SK-N-SH (cell line): ENCODE measurements at regions not wholly inside any gene's neighbourhood (a gene's known extent, or its start where the extent isn't known, plus 50 kb on each side); places are given as distances from the start of the nearest gene placed in this dataset.

Source experiments
- CTCF ChIA-PET: fragments of 300-600, 350-600 bp; formaldehyde crosslinking; extraction: SDS; loops from one replicate; lab custom pipeline; 2021; lab: Yijun Ruan, JAX
- POLR2A ChIA-PET: fragments of 350-600 bp; sonication (Branson Sonifier 250); formaldehyde crosslinking; extraction: SDS; loops from one replicate; lab custom pipeline; 2020; ENCODE audit warnings: antibody characterized with exemption, inconsistent platforms; lab: Yijun Ruan, JAX
- DNase-seq: peaks from one replicate; pipeline ENCODE4 v3.0.0; 2012
- H2AFZ ChIP-seq: fragments of 200-600 bp; sonication (generic); 2 replicates; pipeline ENCODE4 v1.8.1; 2016; ENCODE audit warnings: antibody characterized with exemption, mild to moderate bottlenecking, low read depth
- H3F3A ChIP-seq: fragments of 200-600 bp; sonication (generic); replicated peaks from 2 replicates; pipeline ENCODE3; 2016; ENCODE audit warnings: antibody characterized with exemption, mild to moderate bottlenecking; ENCODE audit not compliant: insufficient read depth
- H3K27ac ChIP-seq, 2 experiments: fragments of 200-500 bp in 1 of 2; fragments of 200-600 bp in 1 of 2; sonication (Bioruptor generic) in 1 of 2; sonication (generic), shearing (Covaris generic) in 1 of 2; 2 replicates each; pipeline versions ENCODE4 v1.5.1 to v1.6.1; 2014 to 2016; ENCODE audit warnings: low read depth in 2 of 2, inconsistent platforms in 1 of 2, low read length in 1 of 2, mild to moderate bottlenecking in 1 of 2, mixed read lengths in 1 of 2
- H3K27me3 ChIP-seq: fragments of 200-600 bp; sonication (generic), shearing (Covaris generic); 2 replicates; pipeline ENCODE4 v1.6.1; 2016; ENCODE audit warnings: mixed run types; ENCODE audit not compliant: insufficient read depth
- H3K36me3 ChIP-seq, 2 experiments: fragments of 200-500 bp in 1 of 2; fragments of 200-600 bp in 1 of 2; sonication (Bioruptor generic) in 1 of 2; sonication (generic) in 1 of 2; replicated peaks in 1 of 2; 2 replicates each; pipeline versions ENCODE3 to v1.5.1; 2014 to 2016; ENCODE audit warnings: low read length in 1 of 2, mild to moderate bottlenecking in 1 of 2; ENCODE audit not compliant: insufficient read depth in 2 of 2, control insufficient read depth in 1 of 2
- H3K4me1 ChIP-seq, 2 experiments: fragments of 200-500 bp in 1 of 2; fragments of 200-600 bp in 1 of 2; sonication (Bioruptor generic) in 1 of 2; sonication (generic), shearing (Covaris generic) in 1 of 2; 2 replicates each; pipeline versions ENCODE4 v1.5.1 to v1.6.1; 2014 to 2016; ENCODE audit warnings: low read depth in 1 of 2, low read length in 1 of 2, mixed run types in 1 of 2; ENCODE audit not compliant: insufficient read depth in 2 of 2, control insufficient read depth in 1 of 2
- H3K4me2 ChIP-seq: fragments of 200-600 bp; sonication (generic), shearing (Covaris generic); 2 replicates; pipeline ENCODE4 v1.6.1; 2017; ENCODE audit warnings: mixed run types
- H3K4me3 ChIP-seq, 2 experiments: fragments of 200-500 bp in 1 of 2; fragments of 200-600 bp in 1 of 2; sonication (Bioruptor generic) in 1 of 2; sonication (generic), shearing (Covaris generic) in 1 of 2; 2 replicates each; pipeline versions ENCODE4 v1.5.1 to v1.8.1; 2014 to 2016; ENCODE audit warnings: low read depth in 2 of 2, inconsistent platforms in 1 of 2, low read length in 1 of 2, mild to moderate bottlenecking in 1 of 2, mixed read lengths in 1 of 2, moderate library complexity in 1 of 2
- H3K79me2 ChIP-seq: fragments of 200-600 bp; sonication (generic); 2 replicates; pipeline ENCODE4 v1.8.1; 2017; ENCODE audit warnings: mild to moderate bottlenecking; ENCODE audit not compliant: insufficient read depth
- H3K9ac ChIP-seq: fragments of 200-600 bp; sonication (generic); 2 replicates; pipeline ENCODE4 v1.6.1; 2017; ENCODE audit warnings: mixed run types
- H3K9me2 ChIP-seq: fragments of 200-600 bp; sonication (generic); 2 replicates; pipeline ENCODE4 v1.6.1; 2017; ENCODE audit warnings: mixed run types
- H3K9me3 ChIP-seq: fragments of 200-600 bp; sonication (generic); 2 replicates; pipeline ENCODE4 v1.6.1; 2017; ENCODE audit warnings: mixed run types, mild to moderate bottlenecking, moderate library complexity
- H4K20me1 ChIP-seq: fragments of 200-600 bp; sonication (generic); 2 replicates; pipeline ENCODE4 v1.6.1; 2017; ENCODE audit warnings: mild to moderate bottlenecking, mixed run types; ENCODE audit not compliant: insufficient read depth
- EP300 ChIP-seq, 2 experiments: IDR thresholded peaks; 2 replicates each; pipeline versions ENCODE4 v1.4.0 to v1.6.1; 2012; ENCODE audit warnings: borderline replicate concordance in 1 of 2, low read depth in 1 of 2, low read length in 1 of 2
- FOXJ3 ChIP-seq: sonication (generic); formaldehyde crosslinking; IDR thresholded peaks from 2 replicates; pipeline ENCODE4 v1.5.1; 2020; ENCODE audit warnings: mild to moderate bottlenecking, missing genetic modification reagents
- FOXM1 ChIP-seq: IDR thresholded peaks from 2 replicates; pipeline ENCODE4 v1.4.0; 2012; ENCODE audit warnings: low read depth, mild to moderate bottlenecking
- GABPA ChIP-seq: IDR thresholded peaks from 2 replicates; pipeline ENCODE4 v1.4.0; 2012; ENCODE audit warnings: low read depth, mild to moderate bottlenecking
- MXI1 ChIP-seq: IDR thresholded peaks from 2 replicates; pipeline ENCODE4 v1.6.1; 2012; ENCODE audit warnings: mild to moderate bottlenecking, low read depth, low read length, improper control_type of control experiment
- NRF1 ChIP-seq: IDR thresholded peaks from 2 replicates; pipeline ENCODE4 v1.6.1; 2012; ENCODE audit warnings: low read depth, mild to moderate bottlenecking, low read length
- POLR2AphosphoS5 ChIP-seq: IDR thresholded peaks from 2 replicates; pipeline ENCODE4 v1.6.1; 2012; ENCODE audit warnings: low read depth, low read length
- RCOR1 ChIP-seq: fragments of 150-350 bp; IDR thresholded peaks from 2 replicates; pipeline ENCODE4 v1.6.1; 2017; ENCODE audit warnings: antibody characterized with exemption, low read length
- SIN3A ChIP-seq: IDR thresholded peaks from 2 replicates; pipeline ENCODE4 v1.6.1; 2012; ENCODE audit warnings: low read depth, mild to moderate bottlenecking, low read length, moderate library complexity, borderline replicate concordance
- SMC3 ChIP-seq: IDR thresholded peaks from 2 replicates; pipeline ENCODE4 v1.6.1; 2012; ENCODE audit warnings: low read depth, low read length, improper control_type of control experiment
- TAF1 ChIP-seq: IDR thresholded peaks from 2 replicates; pipeline ENCODE4 v1.6.1; 2012; ENCODE audit warnings: low read depth, mild to moderate bottlenecking, low read length, moderate library complexity, borderline replicate concordance
- TEAD4 ChIP-seq: IDR thresholded peaks from 2 replicates; pipeline ENCODE4 v1.4.0; 2012; ENCODE audit warnings: mild to moderate bottlenecking, borderline replicate concordance; ENCODE audit not compliant: insufficient read depth
- WGBS: methylation state at CpG from one replicate; pipeline ENCODE4 v1.1.6; 2017; ENCODE audit warnings: low lambda C conversion rate; 5-methylcytosine and 5-hydroxymethylcytosine counted together
- TF ChIP-seq, protein P1 (sequence below): IDR thresholded peaks from 2 replicates; pipeline ENCODE4 v1.6.1; 2012; ENCODE audit warnings: mild to moderate bottlenecking, low read depth, low read length, moderate library complexity
- TF ChIP-seq, protein P2 (sequence below): IDR thresholded peaks from 2 replicates; pipeline ENCODE4 v1.4.0; 2012; ENCODE audit warnings: low read depth
- TF ChIP-seq, protein P3 (sequence below): IDR thresholded peaks from 2 replicates; pipeline ENCODE4; 2012
- TF ChIP-seq, protein P4 (sequence below): IDR thresholded peaks from 2 replicates; pipeline ENCODE4 v1.4.0; 2012; ENCODE audit warnings: low read depth, borderline replicate concordance
- TF ChIP-seq, protein P5 (sequence below): fragments of 150-350 bp; IDR thresholded peaks from 2 replicates; pipeline ENCODE4 v1.6.1; 2016; ENCODE audit warnings: mild to moderate bottlenecking, low read depth, low read length

DNA sequence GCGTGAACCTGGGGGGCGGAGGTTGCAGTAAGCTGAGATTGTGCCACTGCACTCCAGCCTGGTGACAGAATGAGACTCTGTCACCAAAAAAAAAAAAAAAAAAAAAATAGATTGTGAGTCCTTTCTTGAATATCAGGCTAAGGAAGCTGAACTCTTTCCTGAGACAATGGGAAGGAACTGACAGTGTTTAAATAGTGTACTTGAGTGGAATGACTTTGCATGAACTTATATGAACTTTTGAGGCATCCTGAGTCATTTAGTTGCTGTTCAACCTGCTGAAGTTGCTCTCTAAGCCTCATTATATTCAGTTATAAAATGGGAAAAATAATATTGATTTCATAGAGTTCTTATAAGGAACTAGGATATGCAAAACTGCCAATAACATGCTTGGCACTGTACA, 79.3 kb upstream of the LIMCH1 start (continued):
- TF ChIP-seq, protein P1, sequence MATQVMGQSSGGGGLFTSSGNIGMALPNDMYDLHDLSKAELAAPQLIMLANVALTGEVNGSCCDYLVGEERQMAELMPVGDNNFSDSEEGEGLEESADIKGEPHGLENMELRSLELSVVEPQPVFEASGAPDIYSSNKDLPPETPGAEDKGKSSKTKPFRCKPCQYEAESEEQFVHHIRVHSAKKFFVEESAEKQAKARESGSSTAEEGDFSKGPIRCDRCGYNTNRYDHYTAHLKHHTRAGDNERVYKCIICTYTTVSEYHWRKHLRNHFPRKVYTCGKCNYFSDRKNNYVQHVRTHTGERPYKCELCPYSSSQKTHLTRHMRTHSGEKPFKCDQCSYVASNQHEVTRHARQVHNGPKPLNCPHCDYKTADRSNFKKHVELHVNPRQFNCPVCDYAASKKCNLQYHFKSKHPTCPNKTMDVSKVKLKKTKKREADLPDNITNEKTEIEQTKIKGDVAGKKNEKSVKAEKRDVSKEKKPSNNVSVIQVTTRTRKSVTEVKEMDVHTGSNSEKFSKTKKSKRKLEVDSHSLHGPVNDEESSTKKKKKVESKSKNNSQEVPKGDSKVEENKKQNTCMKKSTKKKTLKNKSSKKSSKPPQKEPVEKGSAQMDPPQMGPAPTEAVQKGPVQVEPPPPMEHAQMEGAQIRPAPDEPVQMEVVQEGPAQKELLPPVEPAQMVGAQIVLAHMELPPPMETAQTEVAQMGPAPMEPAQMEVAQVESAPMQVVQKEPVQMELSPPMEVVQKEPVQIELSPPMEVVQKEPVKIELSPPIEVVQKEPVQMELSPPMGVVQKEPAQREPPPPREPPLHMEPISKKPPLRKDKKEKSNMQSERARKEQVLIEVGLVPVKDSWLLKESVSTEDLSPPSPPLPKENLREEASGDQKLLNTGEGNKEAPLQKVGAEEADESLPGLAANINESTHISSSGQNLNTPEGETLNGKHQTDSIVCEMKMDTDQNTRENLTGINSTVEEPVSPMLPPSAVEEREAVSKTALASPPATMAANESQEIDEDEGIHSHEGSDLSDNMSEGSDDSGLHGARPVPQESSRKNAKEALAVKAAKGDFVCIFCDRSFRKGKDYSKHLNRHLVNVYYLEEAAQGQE = no peak
- TF ChIP-seq, protein P2, sequence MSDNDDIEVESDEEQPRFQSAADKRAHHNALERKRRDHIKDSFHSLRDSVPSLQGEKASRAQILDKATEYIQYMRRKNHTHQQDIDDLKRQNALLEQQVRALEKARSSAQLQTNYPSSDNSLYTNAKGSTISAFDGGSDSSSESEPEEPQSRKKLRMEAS = no peak
- TF ChIP-seq GABPA = no peak
- TF ChIP-seq SIN3A = no peak
- TF ChIP-seq, protein P3, sequence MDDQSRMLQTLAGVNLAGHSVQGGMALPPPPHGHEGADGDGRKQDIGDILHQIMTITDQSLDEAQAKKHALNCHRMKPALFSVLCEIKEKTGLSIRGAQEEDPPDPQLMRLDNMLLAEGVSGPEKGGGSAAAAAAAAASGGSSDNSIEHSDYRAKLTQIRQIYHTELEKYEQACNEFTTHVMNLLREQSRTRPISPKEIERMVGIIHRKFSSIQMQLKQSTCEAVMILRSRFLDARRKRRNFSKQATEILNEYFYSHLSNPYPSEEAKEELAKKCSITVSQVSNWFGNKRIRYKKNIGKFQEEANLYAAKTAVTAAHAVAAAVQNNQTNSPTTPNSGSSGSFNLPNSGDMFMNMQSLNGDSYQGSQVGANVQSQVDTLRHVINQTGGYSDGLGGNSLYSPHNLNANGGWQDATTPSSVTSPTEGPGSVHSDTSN = no peak
- TF ChIP-seq, all 33 proteins: peak for 0

DNA sequence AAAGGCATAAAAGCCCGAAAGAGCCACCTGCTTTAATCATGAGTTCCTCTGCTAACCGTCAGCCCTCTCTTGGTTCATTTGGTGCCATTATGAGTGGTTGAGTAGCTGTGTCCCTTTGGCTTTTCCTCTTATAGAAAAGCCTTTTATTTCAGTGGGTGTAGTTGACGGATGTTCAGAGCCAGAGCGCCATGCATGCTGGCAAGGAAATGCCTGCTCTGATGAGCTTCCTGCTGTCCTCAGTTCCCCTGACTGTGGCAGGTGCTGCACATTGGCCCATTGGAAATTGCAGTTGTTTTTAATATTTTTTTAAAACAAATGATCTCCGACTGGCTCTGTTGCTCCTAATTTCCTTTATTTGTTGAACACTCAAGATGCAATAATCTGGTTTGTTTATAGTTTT, 77.3 kb upstream of the LIMCH1 start:
- Histone ChIP-seq H3K4me3 (no peak overlapping the region), H3K27ac (no peak overlapping the region), H2AFZ (no peak overlapping the region), H3K9me3 (no peaks in the 10 kb centered on the region), H3K4me1 (peaks cover 0 to 10% of the 10 kb centered on the region in 2 experiments; a peak in 2 of 4 replicates), H3K79me2 (no peaks in the 10 kb centered on the region), H3K27me3 (no peaks in the 10 kb centered on the region), H3K36me3 (no peaks in the 10 kb centered on the region), H4K20me1 (no peaks in the 10 kb centered on the region), H3K9ac (no peak overlapping the region), H3K9me2 (no peaks in the 10 kb centered on the region)
- CTCF ChIA-PET = no interaction called here
- no peak for DNase-seq
- POLR2A ChIA-PET = no interaction called here
- WGBS = 65% methylated on average over 5 of the region's 5 CpGs
- TF ChIP-seq EP300 (IDR thresholded peaks at IDR 0.05; ENCODE audit: borderline replicate concordance in 1 of 2, low read depth in 1 of 2, low read length in 1 of 2) (no peak), FOXM1 (no peak), TAF1 (no peak), NRF1 (no peak), GABPA (no peak), FOXJ3 (CRISPR knock-in tag) (no peak), MXI1 (no peak), SIN3A (no peak), SMC3 (no peak), TEAD4 (no peak), RCOR1 (no peak), POLR2AphosphoS5 (no peak)
- TF ChIP-seq, protein P4, sequence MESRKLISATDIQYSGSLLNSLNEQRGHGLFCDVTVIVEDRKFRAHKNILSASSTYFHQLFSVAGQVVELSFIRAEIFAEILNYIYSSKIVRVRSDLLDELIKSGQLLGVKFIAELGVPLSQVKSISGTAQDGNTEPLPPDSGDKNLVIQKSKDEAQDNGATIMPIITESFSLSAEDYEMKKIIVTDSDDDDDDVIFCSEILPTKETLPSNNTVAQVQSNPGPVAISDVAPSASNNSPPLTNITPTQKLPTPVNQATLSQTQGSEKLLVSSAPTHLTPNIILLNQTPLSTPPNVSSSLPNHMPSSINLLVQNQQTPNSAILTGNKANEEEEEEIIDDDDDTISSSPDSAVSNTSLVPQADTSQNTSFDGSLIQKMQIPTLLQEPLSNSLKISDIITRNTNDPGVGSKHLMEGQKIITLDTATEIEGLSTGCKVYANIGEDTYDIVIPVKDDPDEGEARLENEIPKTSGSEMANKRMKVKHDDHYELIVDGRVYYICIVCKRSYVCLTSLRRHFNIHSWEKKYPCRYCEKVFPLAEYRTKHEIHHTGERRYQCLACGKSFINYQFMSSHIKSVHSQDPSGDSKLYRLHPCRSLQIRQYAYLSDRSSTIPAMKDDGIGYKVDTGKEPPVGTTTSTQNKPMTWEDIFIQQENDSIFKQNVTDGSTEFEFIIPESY = no peak
- TF ChIP-seq, protein P1 = no peak
- TF ChIP-seq, protein P2 = no peak
- TF ChIP-seq, protein P5, sequence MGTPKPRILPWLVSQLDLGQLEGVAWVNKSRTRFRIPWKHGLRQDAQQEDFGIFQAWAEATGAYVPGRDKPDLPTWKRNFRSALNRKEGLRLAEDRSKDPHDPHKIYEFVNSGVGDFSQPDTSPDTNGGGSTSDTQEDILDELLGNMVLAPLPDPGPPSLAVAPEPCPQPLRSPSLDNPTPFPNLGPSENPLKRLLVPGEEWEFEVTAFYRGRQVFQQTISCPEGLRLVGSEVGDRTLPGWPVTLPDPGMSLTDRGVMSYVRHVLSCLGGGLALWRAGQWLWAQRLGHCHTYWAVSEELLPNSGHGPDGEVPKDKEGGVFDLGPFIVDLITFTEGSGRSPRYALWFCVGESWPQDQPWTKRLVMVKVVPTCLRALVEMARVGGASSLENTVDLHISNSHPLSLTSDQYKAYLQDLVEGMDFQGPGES = no peak
- TF ChIP-seq, all 33 proteins: peak for 0
- no peak overlapping the region for H3K4me2 ChIP-seq
- no peaks in the 10 kb centered on the region for H3F3A ChIP-seq
